ENCODE measurements at regions not wholly inside any gene's neighbourhood (a gene's known extent, or its start where the extent isn't known, plus 50 kb on each side); places are given as distances from the start of the nearest gene placed in this dataset.

- Histone ChIP-seq H3K9me1 (replicated peaks; ENCODE audit: control insufficient read depth, extremely low read depth, insufficient read depth, low read length) (no peaks in the 10 kb centered on the region), H3K4me1 (ENCODE audit: control insufficient read depth, extremely low read depth, insufficient read depth, low read length) (peaks cover 18% of the 10 kb centered on the region), H3K27me3 (ENCODE audit: control insufficient read depth in 2 of 2, insufficient read depth in 2 of 2, low read length in 2 of 2) (no peaks in the 10 kb centered on the region), H2AFZ (ENCODE audit: low read depth, low read length) (no peak overlapping the region), H3K9ac (replicated peaks; ENCODE audit: extremely low read depth, insufficient read depth, low read length) (no peak overlapping the region), H3K36me3 (ENCODE audit: control insufficient read depth in 2 of 2, extremely low read depth in 1 of 2, insufficient read depth in 2 of 2, low read length in 2 of 2) (no peaks in the 10 kb centered on the region), H4K20me1 (replicated peaks; ENCODE audit: control insufficient read depth, extremely low read depth, insufficient read depth, low read length) (no peaks in the 10 kb centered on the region), H3K9me3 (replicated peaks; ENCODE audit: control insufficient read depth, insufficient read depth, low read length) (no peaks in the 10 kb centered on the region), H3K4me2 (ENCODE audit: insufficient read depth, low read length) (no peak overlapping the region), H3K4me3 (replicated peaks in 1 of 3; ENCODE audit: insufficient read depth in 1 of 3, low read depth in 1 of 3, low read length in 3 of 3) (no peak overlapping the region), H3K27ac (ENCODE audit: insufficient read depth, low read depth, low read length) (no peak overlapping the region), H3K79me2 (ENCODE audit: control insufficient read depth, insufficient read depth, low read length) (no peaks in the 10 kb centered on the region)
- FAIRE-seq = no peak
- intact Hi-C loops (cut with micrococcal nuclease) = no loop called here
- TF ChIP-seq POLR2A (IDR thresholded peaks at IDR 0.05; ENCODE audit: low read depth, low read length) = no peak
- no peak for TF ChIP-seq MYC (IDR thresholded peaks at IDR 0.05; ENCODE audit: low read depth, low read length)
- no peak for TF ChIP-seq POLR2AphosphoS5 (IDR thresholded peaks at IDR 0.05; ENCODE audit: insufficient read depth, low read depth, low read length)
- no peak for TF ChIP-seq GATA2 (IDR thresholded peaks at IDR 0.05; ENCODE audit: insufficient read depth, insufficient read length, low read depth, low read length)
- TF ChIP-seq, protein P1, sequence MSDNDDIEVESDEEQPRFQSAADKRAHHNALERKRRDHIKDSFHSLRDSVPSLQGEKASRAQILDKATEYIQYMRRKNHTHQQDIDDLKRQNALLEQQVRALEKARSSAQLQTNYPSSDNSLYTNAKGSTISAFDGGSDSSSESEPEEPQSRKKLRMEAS (IDR thresholded peaks at IDR 0.05; ENCODE audit: insufficient read depth, insufficient read length) = no peak
- no peak for TF ChIP-seq FOS (IDR thresholded peaks at IDR 0.05; ENCODE audit: borderline replicate concordance, insufficient read depth, low read length)
- TF ChIP-seq, protein P2, sequence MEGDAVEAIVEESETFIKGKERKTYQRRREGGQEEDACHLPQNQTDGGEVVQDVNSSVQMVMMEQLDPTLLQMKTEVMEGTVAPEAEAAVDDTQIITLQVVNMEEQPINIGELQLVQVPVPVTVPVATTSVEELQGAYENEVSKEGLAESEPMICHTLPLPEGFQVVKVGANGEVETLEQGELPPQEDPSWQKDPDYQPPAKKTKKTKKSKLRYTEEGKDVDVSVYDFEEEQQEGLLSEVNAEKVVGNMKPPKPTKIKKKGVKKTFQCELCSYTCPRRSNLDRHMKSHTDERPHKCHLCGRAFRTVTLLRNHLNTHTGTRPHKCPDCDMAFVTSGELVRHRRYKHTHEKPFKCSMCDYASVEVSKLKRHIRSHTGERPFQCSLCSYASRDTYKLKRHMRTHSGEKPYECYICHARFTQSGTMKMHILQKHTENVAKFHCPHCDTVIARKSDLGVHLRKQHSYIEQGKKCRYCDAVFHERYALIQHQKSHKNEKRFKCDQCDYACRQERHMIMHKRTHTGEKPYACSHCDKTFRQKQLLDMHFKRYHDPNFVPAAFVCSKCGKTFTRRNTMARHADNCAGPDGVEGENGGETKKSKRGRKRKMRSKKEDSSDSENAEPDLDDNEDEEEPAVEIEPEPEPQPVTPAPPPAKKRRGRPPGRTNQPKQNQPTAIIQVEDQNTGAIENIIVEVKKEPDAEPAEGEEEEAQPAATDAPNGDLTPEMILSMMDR (IDR thresholded peaks at IDR 0.05; ENCODE audit: extremely low read depth in 1 of 2, insufficient read depth in 1 of 2, low read depth in 1 of 2, low read length in 2 of 2) = no peak
- TF ChIP-seq JUN (IDR thresholded peaks at IDR 0.05; ENCODE audit: borderline replicate concordance, insufficient read depth, insufficient read length, low read depth) = no peak
- no peak for TF ChIP-seq EZH2 (IDR thresholded peaks at IDR 0.05; ENCODE audit: borderline replicate concordance, low read depth, low read length, severe bottlenecking)
- no TSS peak for BruUV-seq (replicated peaks)
- dilution Hi-C loops (cut with MboI; ENCODE audit: extremely low pct_ligation_motif_present, low sequenced_read_pairs) = loop anchor here (25.0 kb wide), 1 partner anchor 87 kb away; the partner anchor contains the start of gene MBNL2
- ChIA-PET CTCF (interaction anchor here (0.9 to 1.4 kb wide), 3 partner anchors 8 to 15 kb away, joined by 3 to 7 read pairs (median 4); no protein-coding TSS in a partner anchor), POLR2A (no interaction called here)
- no peak for DNase-seq (ENCODE audit: low read depth, low spot score)
These were observed 97.0 kb upstream of the MBNL2 start for GRCh38 chr13:97124915-97125809.

All from endothelial cell of umbilical vein (primary cell).